AG04450 (cell line): ENCODE measurements at regions not wholly inside any gene's neighbourhood (a gene's known extent, or its start where the extent isn't known, plus 50 kb on each side); places are given as distances from the start of the nearest gene placed in this dataset.

Experiments used
- CTCF ChIA-PET: fragments of 300-600, 350-600 bp; formaldehyde crosslinking; extraction: SDS; loops from one replicate; lab custom pipeline; 2022; ENCODE audit warnings: antibody characterized with exemption, inconsistent platforms; lab: Charles Lee
- POLR2A ChIA-PET: fragments of 350-600 bp; formaldehyde crosslinking; extraction: SDS; loops from one replicate; lab custom pipeline; 2021; ENCODE audit warnings: antibody characterized with exemption, inconsistent platforms; lab: Yijun Ruan, JAX
- DNase-seq: peaks from one replicate; pipeline ENCODE4 v3.0.0-alpha.2; 2011; ENCODE audit warnings: low read depth, low spot score
- H3K27ac ChIP-seq: one replicate; pipeline ENCODE4 v1.5.1; 2012; ENCODE audit warnings: low read depth, low read length, control low read depth
- H3K27me3 ChIP-seq: one replicate; pipeline ENCODE4 v1.6.0; 2012; ENCODE audit warnings: low read length; ENCODE audit not compliant: control insufficient read depth, insufficient read depth
- H3K4me3 ChIP-seq: 2 replicates; pipeline ENCODE4 v1.5.1; 2011; ENCODE audit warnings: mild to moderate bottlenecking, low read depth, low read length, control low read depth
- H3K9me3 ChIP-seq: 2 replicates; pipeline ENCODE4 v1.5.1; 2012; ENCODE audit warnings: low read length; ENCODE audit not compliant: control insufficient read depth, insufficient read depth
- TF ChIP-seq, protein P1 (sequence below): IDR thresholded peaks from 2 replicates; pipeline ENCODE4 v1.5.1; 2011; ENCODE audit warnings: low read depth, low read length, control low read depth, inconsistent platforms

DNA sequence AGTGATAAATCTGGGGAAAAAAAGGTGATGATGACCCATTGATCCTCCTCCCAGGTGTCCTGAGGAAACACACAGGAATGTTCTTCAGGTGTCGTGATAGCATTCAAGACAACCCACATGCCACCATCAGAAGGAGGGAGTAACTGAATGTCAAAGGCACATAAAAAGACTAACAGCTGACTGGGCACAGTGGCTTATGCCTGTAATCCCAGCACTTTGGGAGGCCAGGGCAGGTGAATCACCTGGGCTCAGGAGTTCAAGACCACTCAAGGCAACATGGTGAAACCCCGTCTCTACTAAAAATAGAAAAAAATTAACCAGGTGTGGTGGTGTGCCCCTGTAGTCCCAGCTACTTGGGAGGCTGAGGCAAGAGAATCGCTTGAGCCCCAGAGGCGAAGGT, 82.3 kb upstream of the CST7 start:
- TF ChIP-seq, protein P1, sequence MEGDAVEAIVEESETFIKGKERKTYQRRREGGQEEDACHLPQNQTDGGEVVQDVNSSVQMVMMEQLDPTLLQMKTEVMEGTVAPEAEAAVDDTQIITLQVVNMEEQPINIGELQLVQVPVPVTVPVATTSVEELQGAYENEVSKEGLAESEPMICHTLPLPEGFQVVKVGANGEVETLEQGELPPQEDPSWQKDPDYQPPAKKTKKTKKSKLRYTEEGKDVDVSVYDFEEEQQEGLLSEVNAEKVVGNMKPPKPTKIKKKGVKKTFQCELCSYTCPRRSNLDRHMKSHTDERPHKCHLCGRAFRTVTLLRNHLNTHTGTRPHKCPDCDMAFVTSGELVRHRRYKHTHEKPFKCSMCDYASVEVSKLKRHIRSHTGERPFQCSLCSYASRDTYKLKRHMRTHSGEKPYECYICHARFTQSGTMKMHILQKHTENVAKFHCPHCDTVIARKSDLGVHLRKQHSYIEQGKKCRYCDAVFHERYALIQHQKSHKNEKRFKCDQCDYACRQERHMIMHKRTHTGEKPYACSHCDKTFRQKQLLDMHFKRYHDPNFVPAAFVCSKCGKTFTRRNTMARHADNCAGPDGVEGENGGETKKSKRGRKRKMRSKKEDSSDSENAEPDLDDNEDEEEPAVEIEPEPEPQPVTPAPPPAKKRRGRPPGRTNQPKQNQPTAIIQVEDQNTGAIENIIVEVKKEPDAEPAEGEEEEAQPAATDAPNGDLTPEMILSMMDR = no peak
- POLR2A ChIA-PET = no interaction called here
- Histone ChIP-seq H3K9me3 (peaks cover 5% of the 10 kb centered on the region), H3K27ac (no peak overlapping the region), H3K4me3 (no peak overlapping the region), H3K27me3 (no peaks in the 10 kb centered on the region)
- CTCF ChIA-PET = no interaction called here
- DNase-seq = no peak

GRCh38 chr20:24867556-24867955, 81.5 kb upstream of the CST7 start:
- no peaks in the 10 kb centered on the region for H3K27me3 ChIP-seq
- TF ChIP-seq, protein P1 = no peak
- peaks cover 5% of the 10 kb centered on the region for H3K9me3 ChIP-seq
- H3K4me3 ChIP-seq = no peak overlapping the region
- CTCF ChIA-PET = interaction anchor here (1.0 kb wide), 1 partner anchor 707 kb away, joined by 3 read pairs; no protein-coding TSS in a partner anchor
- POLR2A ChIA-PET = no interaction called here
- no peak for DNase-seq
- H3K27ac ChIP-seq = no peak overlapping the region

DNA sequence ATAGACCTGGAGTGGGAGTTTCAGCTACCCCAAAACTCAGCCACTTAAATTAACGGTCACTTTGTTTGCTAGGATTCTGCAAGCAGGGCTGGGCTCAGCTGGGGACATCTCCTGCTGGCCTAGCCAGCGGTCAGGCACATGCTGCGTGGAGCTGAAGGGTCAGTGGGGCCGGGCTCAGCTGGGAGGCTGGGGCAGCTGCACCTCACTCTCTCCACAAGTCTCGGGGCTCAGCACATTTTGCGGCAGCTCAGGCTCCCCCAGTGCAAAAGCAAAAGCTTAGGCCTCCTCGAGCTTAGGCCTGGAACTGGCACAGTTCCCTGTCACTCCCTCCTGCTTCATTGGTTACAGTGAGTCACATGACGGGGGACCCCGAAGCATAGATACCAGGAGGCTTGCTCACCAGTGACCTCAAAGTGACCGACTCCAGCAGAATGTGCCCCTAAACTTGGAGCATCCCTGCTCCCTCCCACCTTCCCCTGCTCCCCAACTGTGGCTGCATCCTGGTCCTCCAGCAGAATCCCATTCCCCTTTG, 80.6 kb upstream of the CST7 start:
- ChIA-PET POLR2A (no interaction called here), CTCF (no interaction called here)
- TF ChIP-seq, protein P1 = no peak
- Histone ChIP-seq H3K27me3 (no peaks in the 10 kb centered on the region), H3K27ac (no peak overlapping the region), H3K4me3 (no peak overlapping the region), H3K9me3 (peaks cover 5% of the 10 kb centered on the region)
- no peak for DNase-seq

- H3K4me3 ChIP-seq = no peak overlapping the region
- H3K9me3 ChIP-seq = peaks cover 5% of the 10 kb centered on the region
- no peaks in the 10 kb centered on the region for H3K27me3 ChIP-seq
- TF ChIP-seq, protein P1 = no peak
- POLR2A ChIA-PET = no interaction called here
- no peak for DNase-seq
- no peak overlapping the region for H3K27ac ChIP-seq
- CTCF ChIA-PET = no interaction called here
Measured at GRCh38 chr20:24868959-24869358, 80.1 kb upstream of the CST7 start.

GRCh38 chr20:24870057-24870456, 79.0 kb upstream of the CST7 start:
- Histone ChIP-seq H3K27ac (no peak overlapping the region), H3K9me3 (no peaks in the 10 kb centered on the region; the same call in 1 of the 2 replicates), H3K4me3 (no peak overlapping the region), H3K27me3 (no peaks in the 10 kb centered on the region)
- ChIA-PET POLR2A (no interaction called here), CTCF (no interaction called here)
- TF ChIP-seq, protein P1 = no peak
- DNase-seq = no peak
